ENCODE measurements at regions not wholly inside any gene's neighbourhood (a gene's known extent, or its start where the extent isn't known, plus 50 kb on each side); places are given as distances from the start of the nearest gene placed in this dataset.

GRCh38 chr19:30116530-30116929 is 174.5 kb downstream of the URI1 start:
- no peak for TF ChIP-seq CTCF (IDR thresholded peaks at IDR 0.05; ENCODE audit: extremely low read depth, low read depth, low read length)
- H3K36me3 ChIP-seq (ENCODE audit: insufficient read depth, low read length), result no peaks in the 10 kb centered on the region
- DNase-seq (ENCODE audit: insufficient read length, low spot score, missing footprints), result no peak
- no peak overlapping the region for H3K27ac ChIP-seq (ENCODE audit: low read depth, low read length)
- no peaks in the 10 kb centered on the region for H3K79me2 ChIP-seq (ENCODE audit: insufficient read depth, low read length)
- H3K9me3 ChIP-seq (ENCODE audit: low read depth, low read length), result no peaks in the 10 kb centered on the region
- no peaks in the 10 kb centered on the region for H3K4me1 ChIP-seq (ENCODE audit: insufficient read depth, low read length)
- no peak overlapping the region for H2AFZ ChIP-seq (ENCODE audit: low read length)
- no peak overlapping the region for H3K4me3 ChIP-seq (ENCODE audit: insufficient read depth, low read length)
- no peak overlapping the region for H3K4me2 ChIP-seq (ENCODE audit: insufficient read depth, low read length)
- no peaks in the 10 kb centered on the region for H3K27me3 ChIP-seq (ENCODE audit: insufficient read depth, low read length)
- no peaks in the 10 kb centered on the region for H4K20me1 ChIP-seq (ENCODE audit: insufficient read depth, low read length)

- H2AFZ ChIP-seq (ENCODE audit: low read length), result no peak overlapping the region
- no peaks in the 10 kb centered on the region for H3K9me3 ChIP-seq (ENCODE audit: low read depth, low read length)
These were observed 175.0 kb downstream of the URI1 start for GRCh38 chr19:30116984-30117555.

GRCh38 chr19:30117636-30118145 is 175.7 kb downstream of the URI1 start:
- DNase-seq (ENCODE audit: insufficient read length, low spot score, missing footprints), result no peak
- H3K36me3 ChIP-seq (ENCODE audit: insufficient read depth, low read length), result no peaks in the 10 kb centered on the region
- H3K27me3 ChIP-seq (ENCODE audit: insufficient read depth, low read length), result no peaks in the 10 kb centered on the region
- H3K4me1 ChIP-seq (ENCODE audit: insufficient read depth, low read length), result no peaks in the 10 kb centered on the region
- H3K9me3 ChIP-seq (ENCODE audit: low read depth, low read length), result no peaks in the 10 kb centered on the region
- no peak overlapping the region for H3K27ac ChIP-seq (ENCODE audit: low read depth, low read length)
- H3K79me2 ChIP-seq (ENCODE audit: insufficient read depth, low read length), result no peaks in the 10 kb centered on the region
- TF ChIP-seq CTCF (IDR thresholded peaks at IDR 0.05; ENCODE audit: extremely low read depth, low read depth, low read length), result no peak
- no peak overlapping the region for H3K4me2 ChIP-seq (ENCODE audit: insufficient read depth, low read length)
- H4K20me1 ChIP-seq (ENCODE audit: insufficient read depth, low read length), result no peaks in the 10 kb centered on the region
- no peak overlapping the region for H3K4me3 ChIP-seq (ENCODE audit: insufficient read depth, low read length)
- no peak overlapping the region for H2AFZ ChIP-seq (ENCODE audit: low read length)

More at GRCh38 chr19:30116984-30117555, 175.0 kb downstream of the URI1 start:
- no peak for TF ChIP-seq CTCF (IDR thresholded peaks at IDR 0.05; ENCODE audit: extremely low read depth, low read depth, low read length)
- H3K27me3 ChIP-seq (ENCODE audit: insufficient read depth, low read length), result no peaks in the 10 kb centered on the region
- no peaks in the 10 kb centered on the region for H3K4me1 ChIP-seq (ENCODE audit: insufficient read depth, low read length)
- H3K79me2 ChIP-seq (ENCODE audit: insufficient read depth, low read length), result no peaks in the 10 kb centered on the region
- H3K4me2 ChIP-seq (ENCODE audit: insufficient read depth, low read length), result no peak overlapping the region
- H3K4me3 ChIP-seq (ENCODE audit: insufficient read depth, low read length), result no peak overlapping the region
- no peaks in the 10 kb centered on the region for H3K36me3 ChIP-seq (ENCODE audit: insufficient read depth, low read length)
- H3K27ac ChIP-seq (ENCODE audit: low read depth, low read length), result no peak overlapping the region
- DNase-seq (ENCODE audit: insufficient read length, low spot score, missing footprints), result no peak
- no peaks in the 10 kb centered on the region for H4K20me1 ChIP-seq (ENCODE audit: insufficient read depth, low read length)

- no peak for DNase-seq (ENCODE audit: insufficient read length, low spot score, missing footprints)
- Histone ChIP-seq H3K4me1 (ENCODE audit: insufficient read depth, low read length) (no peaks in the 10 kb centered on the region), H3K79me2 (ENCODE audit: insufficient read depth, low read length) (no peaks in the 10 kb centered on the region), H3K27ac (ENCODE audit: low read depth, low read length) (no peak overlapping the region), H3K27me3 (ENCODE audit: insufficient read depth, low read length) (no peaks in the 10 kb centered on the region), H3K4me2 (ENCODE audit: insufficient read depth, low read length) (no peak overlapping the region), H3K36me3 (ENCODE audit: insufficient read depth, low read length) (no peaks in the 10 kb centered on the region), H3K9me3 (ENCODE audit: low read depth, low read length) (no peaks in the 10 kb centered on the region), H3K4me3 (ENCODE audit: insufficient read depth, low read length) (no peak overlapping the region), H4K20me1 (ENCODE audit: insufficient read depth, low read length) (no peaks in the 10 kb centered on the region), H2AFZ (ENCODE audit: low read length) (no peak overlapping the region)
- no peak for TF ChIP-seq CTCF (IDR thresholded peaks at IDR 0.05; ENCODE audit: extremely low read depth, low read depth, low read length)
These were observed 176.2 kb downstream of the URI1 start for GRCh38 chr19:30118221-30118620.
